Peyer's patch (tissue), 4 donors: ENCODE measurements at regions not wholly inside any gene's neighbourhood (a gene's known extent, or its start where the extent isn't known, plus 50 kb on each side); places are given as distances from the start of the nearest gene placed in this dataset.
"Not testable (repeated sequence)": the region's sequence is repeated elsewhere in the genome, so short reads cannot be mapped to it uniquely, and the experiment has no call there.

ENCODE experiments used
- DNase-seq, 3 donors: peaks; one replicate each; pipeline ENCODE4 v3.0.0-alpha.2; 2017 to 2019
- H3K27ac ChIP-seq, 4 donors: fragments of 200-600 bp; sonication (generic); one replicate each; pipeline ENCODE4 v1.5.1; 2016 to 2019
- H3K27me3 ChIP-seq, 2 donors: fragments of 200-600 bp; sonication (generic); one replicate each; pipeline ENCODE4 v1.5.1; 2019
- H3K36me3 ChIP-seq, 3 donors: fragments of 200-600 bp; sonication (generic); one replicate each; pipeline ENCODE4 v1.5.1; 2016 to 2019
- H3K4me1 ChIP-seq, 4 donors: fragments of 200-600 bp; sonication (generic); one replicate each; pipeline ENCODE4 v1.5.1; 2016 to 2019
- H3K4me3 ChIP-seq, 4 donors: fragments of 200-600 bp; sonication (generic); 1 replicate in 3 of 4; 2 replicates in 1 of 4; pipeline ENCODE4 v1.5.1; 2016 to 2019; ENCODE audit warnings: mild to moderate bottlenecking in 1 of 4
- H3K9me3 ChIP-seq, 4 donors: fragments of 200-600 bp; sonication (generic); one replicate each; pipeline ENCODE4 v1.5.1; 2016 to 2019; ENCODE audit warnings: mild to moderate bottlenecking in 1 of 4
- POLR2A ChIP-seq, 2 donors: fragments of 450-650 bp; IDR thresholded peaks; one replicate each; pipeline ENCODE4 v1.5.1; 2017; ENCODE audit warnings: antibody characterized with exemption in 2 of 2, mild to moderate bottlenecking in 2 of 2, moderate library complexity in 2 of 2
- TF ChIP-seq, protein P1 (sequence below), 6 experiments: fragments of 450-650 bp in 4 of 6; fragments of 200-600 bp in 2 of 6; sonication (generic) in 1 of 6; IDR thresholded peaks; one replicate each; pipeline ENCODE4 v1.5.1; 2017 to 2019; ENCODE audit warnings: antibody characterized with exemption in 6 of 6, mild to moderate bottlenecking in 3 of 6, moderate library complexity in 1 of 6

DNA sequence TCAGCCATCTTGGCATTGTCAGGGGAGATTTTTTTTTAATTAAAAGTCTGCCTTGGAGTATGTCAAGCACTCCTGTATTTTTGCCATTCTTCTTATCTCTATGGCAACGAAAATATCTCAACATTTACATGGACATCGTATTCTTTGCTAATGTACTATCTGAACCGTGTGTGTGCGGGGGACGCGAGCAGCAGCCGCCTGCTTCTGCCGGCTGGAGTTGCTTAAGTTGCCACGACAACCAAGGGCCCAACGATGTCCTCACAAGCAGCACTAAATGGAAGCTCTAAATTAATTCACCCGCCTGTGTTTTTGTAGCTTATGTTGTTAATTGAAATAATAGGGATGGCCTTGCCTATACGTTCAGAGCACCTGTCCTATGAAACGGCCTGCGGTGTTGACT is 309.5 kb downstream of the TEX29 start:
- TF ChIP-seq, protein P1, sequence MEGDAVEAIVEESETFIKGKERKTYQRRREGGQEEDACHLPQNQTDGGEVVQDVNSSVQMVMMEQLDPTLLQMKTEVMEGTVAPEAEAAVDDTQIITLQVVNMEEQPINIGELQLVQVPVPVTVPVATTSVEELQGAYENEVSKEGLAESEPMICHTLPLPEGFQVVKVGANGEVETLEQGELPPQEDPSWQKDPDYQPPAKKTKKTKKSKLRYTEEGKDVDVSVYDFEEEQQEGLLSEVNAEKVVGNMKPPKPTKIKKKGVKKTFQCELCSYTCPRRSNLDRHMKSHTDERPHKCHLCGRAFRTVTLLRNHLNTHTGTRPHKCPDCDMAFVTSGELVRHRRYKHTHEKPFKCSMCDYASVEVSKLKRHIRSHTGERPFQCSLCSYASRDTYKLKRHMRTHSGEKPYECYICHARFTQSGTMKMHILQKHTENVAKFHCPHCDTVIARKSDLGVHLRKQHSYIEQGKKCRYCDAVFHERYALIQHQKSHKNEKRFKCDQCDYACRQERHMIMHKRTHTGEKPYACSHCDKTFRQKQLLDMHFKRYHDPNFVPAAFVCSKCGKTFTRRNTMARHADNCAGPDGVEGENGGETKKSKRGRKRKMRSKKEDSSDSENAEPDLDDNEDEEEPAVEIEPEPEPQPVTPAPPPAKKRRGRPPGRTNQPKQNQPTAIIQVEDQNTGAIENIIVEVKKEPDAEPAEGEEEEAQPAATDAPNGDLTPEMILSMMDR (IDR thresholded peaks at IDR 0.05): no peak
- no peak for TF ChIP-seq POLR2A (IDR thresholded peaks at IDR 0.05)
- no peak for DNase-seq

DNA sequence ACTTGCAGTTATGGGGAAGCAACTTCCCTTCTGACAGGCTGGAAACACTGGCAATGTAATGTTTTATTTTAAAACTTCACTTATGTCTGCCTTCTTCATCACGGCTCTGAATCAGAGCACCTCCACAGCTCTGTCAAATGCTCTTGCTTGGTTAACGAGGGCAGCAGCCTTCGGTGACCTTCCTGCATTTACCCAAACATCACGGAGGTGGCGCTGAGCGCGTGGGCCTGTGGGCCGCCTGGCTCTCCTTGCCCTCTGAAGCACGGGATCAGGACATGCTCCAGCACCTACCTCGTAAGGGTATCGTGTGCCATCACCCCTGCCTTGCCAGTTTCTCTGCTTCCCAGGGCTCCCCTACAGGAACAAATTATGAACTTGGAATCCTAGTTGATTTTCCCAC is 310.0 kb downstream of the TEX29 start:
- H3K27ac ChIP-seq: no peak overlapping the region
- H3K9me3 ChIP-seq: no peaks in the 10 kb centered on the region
- DNase-seq: no peak
- H3K36me3 ChIP-seq: no peaks in the 10 kb centered on the region
- no peak for TF ChIP-seq POLR2A (IDR thresholded peaks at IDR 0.05)
- TF ChIP-seq, protein P1 (IDR thresholded peaks at IDR 0.05): no peak
- no peak overlapping the region for H3K4me3 ChIP-seq
- no peaks in the 10 kb centered on the region for H3K4me1 ChIP-seq
- H3K27me3 ChIP-seq: no peaks in the 10 kb centered on the region

More for the DNA sequence above, 309.5 kb downstream of the TEX29 start:
- no peaks in the 10 kb centered on the region for H3K9me3 ChIP-seq
- no peak overlapping the region for H3K4me3 ChIP-seq
- H3K4me1 ChIP-seq: no peaks in the 10 kb centered on the region
- no peak overlapping the region for H3K27ac ChIP-seq
- no peaks in the 10 kb centered on the region for H3K36me3 ChIP-seq
- H3K27me3 ChIP-seq: no peaks in the 10 kb centered on the region

DNA sequence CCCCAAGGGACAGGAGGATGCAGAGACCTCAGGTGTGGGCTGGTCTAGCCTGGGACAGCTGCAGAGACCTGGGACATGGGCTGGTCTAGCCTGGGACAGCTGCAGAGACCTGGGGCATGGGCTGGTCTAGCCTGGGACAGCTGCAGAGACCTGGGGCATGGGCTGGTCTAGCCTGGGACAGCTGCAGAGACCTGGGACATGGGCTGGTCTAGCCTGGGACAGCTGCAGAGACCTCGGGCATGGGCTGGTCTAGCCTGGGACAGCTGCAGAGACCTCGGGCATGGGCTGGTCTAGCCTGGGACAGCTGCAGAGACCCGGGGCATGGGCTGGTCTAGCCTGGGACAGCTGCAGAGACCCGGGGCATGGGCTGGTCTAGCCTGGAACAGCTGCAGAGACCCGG is 310.8 kb downstream of the TEX29 start:
- H3K4me3 ChIP-seq, H3K9me3 ChIP-seq, DNase-seq: not testable (repeated sequence)

DNA sequence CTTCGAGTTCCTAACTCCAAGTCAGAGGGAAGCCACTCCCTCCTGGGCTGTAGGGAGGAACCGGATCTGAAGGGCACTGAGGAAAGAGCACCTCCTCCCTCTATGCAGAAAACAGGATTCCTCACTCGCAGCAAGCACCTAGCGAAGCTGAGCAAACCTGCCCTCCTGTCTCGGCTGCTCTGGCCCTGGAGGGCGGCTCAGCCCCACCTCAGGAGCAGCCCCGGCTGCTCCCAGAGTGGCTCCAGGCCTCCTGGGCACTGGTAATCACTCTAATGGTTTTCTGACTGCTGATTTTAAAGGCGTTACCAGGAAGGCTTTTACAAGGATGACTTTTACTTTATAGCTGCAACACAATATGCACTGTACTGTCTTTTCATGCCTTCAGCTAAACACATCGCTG is 312.5 kb downstream of the TEX29 start:
- H3K4me3 ChIP-seq: no peak overlapping the region
- H3K27me3 ChIP-seq: no peaks in the 10 kb centered on the region
- H3K9me3 ChIP-seq: no peaks in the 10 kb centered on the region
- H3K4me1 ChIP-seq: no peaks in the 10 kb centered on the region
- H3K27ac ChIP-seq: no peak overlapping the region
- no peak for TF ChIP-seq POLR2A (IDR thresholded peaks at IDR 0.05)
- TF ChIP-seq, protein P1 (IDR thresholded peaks at IDR 0.05): no peak
- no peak for DNase-seq
- H3K36me3 ChIP-seq: no peaks in the 10 kb centered on the region

More for the DNA sequence above, 310.8 kb downstream of the TEX29 start:
- H3K4me1 ChIP-seq, H3K27ac ChIP-seq, H3K36me3 ChIP-seq, H3K27me3 ChIP-seq: not testable (repeated sequence)

DNA sequence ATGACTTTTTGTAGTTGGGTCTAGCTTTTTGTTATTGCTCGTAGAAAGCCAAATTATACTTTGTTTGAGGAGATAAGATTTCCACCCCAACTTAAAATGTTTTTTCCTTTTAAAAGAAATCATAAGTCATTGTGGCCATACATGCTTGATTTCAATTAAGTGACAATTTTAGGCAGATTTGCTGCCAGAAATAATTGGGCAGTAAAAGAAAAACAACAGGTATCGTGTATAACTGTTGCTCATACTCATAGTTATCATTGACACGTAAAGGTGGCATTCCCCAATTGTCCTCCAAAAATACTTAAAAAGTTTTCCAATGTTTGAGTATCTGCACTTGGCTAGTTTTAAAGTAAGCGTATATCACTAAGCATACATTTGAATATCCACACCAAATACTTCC is 313.0 kb downstream of the TEX29 start:
- Histone ChIP-seq H3K27me3 (no peaks in the 10 kb centered on the region), H3K4me3 (no peak overlapping the region), H3K36me3 (no peaks in the 10 kb centered on the region), H3K9me3 (no peaks in the 10 kb centered on the region), H3K4me1 (no peaks in the 10 kb centered on the region), H3K27ac (no peak overlapping the region)
- no peak for DNase-seq
- TF ChIP-seq, protein P1 (IDR thresholded peaks at IDR 0.05): no peak
- no peak for TF ChIP-seq POLR2A (IDR thresholded peaks at IDR 0.05)

DNA sequence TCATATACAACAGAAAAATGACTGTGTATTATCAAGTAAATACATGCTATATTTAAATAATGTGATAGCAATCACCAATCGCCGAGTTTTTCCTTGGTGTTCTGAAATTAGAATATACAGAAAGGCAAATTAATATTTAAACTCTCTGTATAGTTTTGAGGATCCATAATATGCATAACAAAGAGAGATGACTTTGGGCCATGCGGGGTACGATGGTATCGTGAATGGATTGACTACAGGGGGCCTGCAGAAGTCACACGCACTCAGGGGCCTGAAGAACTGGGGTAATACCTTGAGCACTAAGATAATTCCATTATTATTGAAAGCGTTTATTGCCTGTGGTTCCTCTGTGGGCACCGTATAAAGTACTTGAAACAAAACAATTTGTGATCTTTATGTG is 314.0 kb downstream of the TEX29 start:
- DNase-seq: no peak
- no peaks in the 10 kb centered on the region for H3K9me3 ChIP-seq
- H3K4me1 ChIP-seq: no peaks in the 10 kb centered on the region
- H3K4me3 ChIP-seq: no peak overlapping the region
- H3K27me3 ChIP-seq: no peaks in the 10 kb centered on the region
- no peaks in the 10 kb centered on the region for H3K36me3 ChIP-seq
- no peak for TF ChIP-seq POLR2A (IDR thresholded peaks at IDR 0.05)
- TF ChIP-seq, protein P1 (IDR thresholded peaks at IDR 0.05): no peak
- H3K27ac ChIP-seq: no peak overlapping the region
